Bronchial epithelial cell (primary cell): ENCODE measurements at regions not wholly inside any gene's neighbourhood (a gene's known extent, or its start where the extent isn't known, plus 50 kb on each side); places are given as distances from the start of the nearest gene placed in this dataset.
A peak's percentile ranks its signal among the peaks of the same experiment; 100 is the strongest.

Experiments used
- DNase-seq: peaks from one replicate; pipeline ENCODE4 v3.0.0-alpha.2; 2010; ENCODE audit warnings: low read depth
- FAIRE-seq: peaks from 2 replicates; lab custom pipeline; 2011; peaks lifted over from hg19 to GRCh38; lab: Jason Lieb, UNC
- H3K27me3 ChIP-seq: 2 replicates; pipeline ENCODE4 v1.5.1; 2011; ENCODE audit warnings: low read length; ENCODE audit not compliant: control insufficient read depth, insufficient read depth
- H3K36me3 ChIP-seq: 2 replicates; pipeline ENCODE4 v1.5.1; 2011; ENCODE audit warnings: low read length; ENCODE audit not compliant: control insufficient read depth, insufficient read depth
- H3K4me3 ChIP-seq: 2 replicates; pipeline ENCODE4 v1.5.1; 2011; ENCODE audit warnings: mild to moderate bottlenecking, low read depth, low read length, control low read depth
- CTCF ChIP-seq: IDR thresholded peaks from 2 replicates; pipeline ENCODE4 v1.5.1; 2011; ENCODE audit warnings: mild to moderate bottlenecking, moderate library complexity, low read length, control low read depth, inconsistent platforms; ENCODE audit not compliant: insufficient read depth, severe bottlenecking

GRCh38 chr3:30343861-30344260 lies 262.5 kb upstream of the TGFBR2 start:
- no peaks in the 10 kb centered on the region for H3K36me3 ChIP-seq
- TF ChIP-seq CTCF: no peak
- no peaks in the 10 kb centered on the region for H3K27me3 ChIP-seq
- no peak overlapping the region for H3K4me3 ChIP-seq
- FAIRE-seq (no peak), DNase-seq (no peak)

DNA sequence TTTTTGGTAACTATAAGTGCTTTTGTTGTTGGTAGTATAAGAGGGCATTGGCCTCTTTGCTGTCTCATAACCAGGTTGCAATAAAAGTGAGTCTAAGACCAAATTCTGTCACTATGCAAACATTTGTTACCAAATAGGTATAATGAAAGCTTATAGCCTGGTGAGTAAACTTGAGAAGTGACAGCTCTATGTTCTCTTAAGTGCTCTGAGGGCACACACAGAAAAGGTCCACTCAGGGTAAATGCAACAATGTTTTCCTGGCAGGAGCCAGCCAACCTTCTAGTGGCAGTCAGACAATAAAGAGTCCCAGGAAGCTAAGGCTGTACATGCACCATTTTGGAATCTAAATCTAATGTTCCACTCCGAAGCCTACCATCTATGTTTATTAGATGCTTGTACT lies 262.1 kb upstream of the TGFBR2 start:
- DNase-seq (peak; percentile 82), FAIRE-seq (no peak)
- Histone ChIP-seq H3K27me3 (no peaks in the 10 kb centered on the region), H3K4me3 (no peak overlapping the region), H3K36me3 (no peaks in the 10 kb centered on the region)
- TF ChIP-seq CTCF: no peak

DNA sequence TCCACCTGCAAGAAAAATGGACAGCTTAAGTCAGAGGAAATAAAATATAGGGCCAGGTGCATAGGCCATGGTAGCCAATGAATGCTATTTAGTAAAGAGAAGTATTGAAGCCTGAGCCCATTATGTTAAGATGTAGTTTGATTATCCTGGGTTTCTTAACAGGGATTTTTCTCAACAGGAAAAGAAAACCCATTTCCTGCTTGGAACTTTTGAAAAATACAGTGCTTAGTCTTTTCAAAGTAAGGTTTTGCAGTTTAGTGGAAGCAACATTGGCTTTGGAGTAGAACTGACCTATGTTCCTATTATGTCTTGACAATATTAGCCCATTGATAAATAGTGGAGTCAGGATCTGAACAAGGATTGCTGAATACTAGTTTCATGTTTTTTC lies 259.5 kb upstream of the TGFBR2 start:
- FAIRE-seq (no peak), DNase-seq (no peak)
- TF ChIP-seq CTCF: no peak
- no peaks in the 10 kb centered on the region for H3K27me3 ChIP-seq
- H3K4me3 ChIP-seq: no peak overlapping the region
- H3K36me3 ChIP-seq: no peaks in the 10 kb centered on the region

DNA sequence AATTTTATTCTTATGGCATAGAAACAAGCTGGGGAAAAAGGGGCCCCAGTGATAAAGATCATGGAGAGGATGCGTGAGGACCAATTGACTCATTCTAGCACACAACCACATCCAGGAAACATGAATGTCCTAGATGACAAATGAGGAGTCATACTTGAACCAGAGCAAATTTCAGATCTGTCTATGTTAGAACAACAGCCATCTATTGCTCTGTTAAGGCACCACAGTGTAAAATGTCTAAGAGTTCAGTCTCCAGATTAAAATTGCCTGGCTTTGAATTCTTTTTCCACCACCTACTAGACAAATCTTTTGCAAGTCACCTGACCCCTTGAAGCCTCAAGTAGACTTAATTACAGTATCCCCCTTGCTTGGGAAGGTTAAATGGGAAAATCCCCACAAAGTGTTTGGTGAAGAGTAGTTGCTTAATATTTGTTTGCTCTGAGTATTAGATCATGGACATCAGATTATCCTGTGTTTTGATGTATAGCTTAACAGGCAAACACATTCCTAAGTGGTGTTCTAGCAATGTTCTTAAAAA lies 258.7 kb upstream of the TGFBR2 start:
- DNase-seq (peak; percentile 97), FAIRE-seq (peak; percentile 92)
- no peaks in the 10 kb centered on the region for H3K36me3 ChIP-seq
- H3K4me3 ChIP-seq: no peak overlapping the region
- no peak for TF ChIP-seq CTCF
- H3K27me3 ChIP-seq: no peaks in the 10 kb centered on the region

GRCh38 chr3:30349507-30349906 lies 256.9 kb upstream of the TGFBR2 start:
- no peak for TF ChIP-seq CTCF
- Histone ChIP-seq H3K4me3 (no peak overlapping the region), H3K27me3 (no peaks in the 10 kb centered on the region), H3K36me3 (no peaks in the 10 kb centered on the region)
- FAIRE-seq: no peak
- DNase-seq: no peak

DNA sequence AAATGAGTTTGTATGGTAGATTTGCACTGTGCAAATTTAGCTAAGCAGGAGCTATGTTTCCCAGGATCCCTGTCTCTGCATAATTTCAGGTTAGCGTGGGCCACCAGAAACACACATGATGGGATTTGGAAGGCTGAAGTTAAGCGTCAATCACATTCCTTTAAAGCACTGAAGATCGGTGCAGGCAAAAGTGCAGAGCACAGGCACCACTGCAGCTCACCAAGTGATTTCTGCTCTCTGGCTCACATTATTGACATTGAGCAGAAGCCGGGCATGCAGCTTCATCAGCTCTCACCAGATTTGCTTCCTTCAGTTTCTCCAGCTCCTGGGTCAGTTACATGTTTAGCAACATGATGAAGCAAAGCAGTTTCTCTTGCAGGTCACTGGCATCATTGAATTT lies 256.4 kb upstream of the TGFBR2 start:
- Histone ChIP-seq H3K27me3 (no peaks in the 10 kb centered on the region), H3K36me3 (no peaks in the 10 kb centered on the region), H3K4me3 (no peak overlapping the region)
- no peak for TF ChIP-seq CTCF
- FAIRE-seq: no peak
- DNase-seq: no peak
